ENCODE measurements at regions not wholly inside any gene's neighbourhood (a gene's known extent, or its start where the extent isn't known, plus 50 kb on each side); places are given as distances from the start of the nearest gene placed in this dataset.

GRCh38 chr12:60169904-60170303 is 574.1 kb downstream of the SLC16A7 start:
- TF ChIP-seq EZH2 (IDR thresholded peaks at IDR 0.05; ENCODE audit: borderline replicate concordance, insufficient read depth, low read length, poor library complexity, severe bottlenecking) (no peak), EP300 (conservative IDR thresholded peaks at IDR 0.05; ENCODE audit: poor library complexity, severe bottlenecking) (no peak), MXI1 (conservative IDR thresholded peaks at IDR 0.05; ENCODE audit: poor library complexity, severe bottlenecking) (no peak), TAF1 (IDR thresholded peaks at IDR 0.05; ENCODE audit: low read depth) (no peak), POLR2AphosphoS5 (IDR thresholded peaks at IDR 0.05) (no peak), CTCF (IDR thresholded peaks at IDR 0.05; ENCODE audit: poor library complexity, severe bottlenecking) (no peak), SMC3 (conservative IDR thresholded peaks at IDR 0.05; ENCODE audit: poor library complexity) (no peak), REST (IDR thresholded peaks at IDR 0.05; ENCODE audit: borderline replicate concordance) (no peak), RAD21 (conservative IDR thresholded peaks at IDR 0.05) (no peak)

Data from neural cell (in vitro differentiated cells).